HG02852 (cell line): ENCODE measurements at regions not wholly inside any gene's neighbourhood (a gene's known extent, or its start where the extent isn't known, plus 50 kb on each side); places are given as distances from the start of the nearest gene placed in this dataset.

ENCODE experiments used
- ATAC-seq: cut with Tn5 transposase; IDR thresholded peaks from one replicate; pipeline ENCODE4 v1.9.1; 2021; ENCODE audit warnings: mild to moderate bottlenecking, moderate library complexity; ENCODE audit not compliant: unreplicated experiment

- no peak for ATAC-seq
Measured at GRCh38 chr4:1512738-1513660, 106.8 kb upstream of the NKX1-1 start.

- no peak for ATAC-seq
Measured at GRCh38 chr4:1512051-1512737, 106.0 kb upstream of the NKX1-1 start.

- ATAC-seq = no peak
Measured at GRCh38 chr4:1511441-1512041, 105.3 kb upstream of the NKX1-1 start.

- no peak for ATAC-seq
Measured at GRCh38 chr4:1510931-1511330, 104.7 kb upstream of the NKX1-1 start.

- no peak for ATAC-seq
Measured at GRCh38 chr4:1509366-1509765, 103.1 kb upstream of the NKX1-1 start.

DNA sequence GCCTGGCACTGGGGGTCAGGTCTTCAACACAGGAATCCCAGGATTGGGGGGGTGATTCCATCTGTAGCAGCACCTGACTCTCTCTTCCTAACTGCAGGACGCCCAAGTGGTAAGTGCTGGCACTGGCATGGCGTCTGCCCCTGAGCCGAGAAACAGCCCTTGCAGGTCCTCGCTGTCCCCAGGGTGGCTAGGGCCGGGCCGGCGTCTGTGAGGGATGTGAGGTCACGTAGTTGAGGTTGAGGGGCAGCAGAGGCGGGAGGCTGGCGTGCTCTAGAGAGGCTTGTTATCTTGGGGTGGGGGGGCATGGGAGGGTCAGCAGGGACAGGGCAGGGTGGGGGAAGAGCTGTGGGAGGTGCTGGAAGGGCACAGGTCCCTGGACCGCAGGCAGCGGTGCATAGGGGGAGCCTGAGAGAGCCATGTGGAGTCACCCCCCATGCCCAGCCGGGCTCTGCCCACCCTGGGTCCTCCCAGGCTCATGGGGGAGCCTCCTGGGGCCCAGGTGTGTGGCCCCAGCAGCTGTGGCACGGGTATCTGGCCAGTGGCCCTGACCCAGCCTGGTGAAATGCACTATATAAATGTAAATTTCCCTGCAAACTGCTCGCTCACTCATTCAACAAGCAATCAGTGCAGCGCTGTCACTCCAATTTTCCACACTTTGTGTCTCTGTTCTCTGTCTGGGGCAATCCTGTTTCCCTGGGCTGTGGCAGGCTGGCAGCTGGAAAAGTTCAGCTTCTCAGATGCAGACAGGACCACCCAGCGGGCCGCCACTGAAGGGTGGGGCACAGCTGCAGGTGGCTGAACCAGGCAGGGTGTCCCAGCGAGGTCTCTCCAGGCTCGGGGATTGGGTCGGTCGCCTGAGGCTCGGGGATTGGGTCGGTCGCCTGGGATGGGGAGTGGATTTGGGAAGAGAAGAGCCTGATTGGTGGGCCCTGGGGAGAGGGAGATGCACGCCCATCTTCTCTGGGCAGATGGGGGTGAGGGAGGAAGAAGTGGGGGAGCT is 102.2 kb upstream of the NKX1-1 start:
- ATAC-seq = no peak

- no peak for ATAC-seq
Measured at GRCh38 chr4:1506956-1507721, 100.9 kb upstream of the NKX1-1 start.

GRCh38 chr4:1505511-1506460 is 99.5 kb upstream of the NKX1-1 start:
- no peak for ATAC-seq

GRCh38 chr4:1504595-1505500 is 98.6 kb upstream of the NKX1-1 start:
- ATAC-seq = no peak

- ATAC-seq = no peak
Measured at GRCh38 chr4:1503583-1504471, 97.6 kb upstream of the NKX1-1 start.

DNA sequence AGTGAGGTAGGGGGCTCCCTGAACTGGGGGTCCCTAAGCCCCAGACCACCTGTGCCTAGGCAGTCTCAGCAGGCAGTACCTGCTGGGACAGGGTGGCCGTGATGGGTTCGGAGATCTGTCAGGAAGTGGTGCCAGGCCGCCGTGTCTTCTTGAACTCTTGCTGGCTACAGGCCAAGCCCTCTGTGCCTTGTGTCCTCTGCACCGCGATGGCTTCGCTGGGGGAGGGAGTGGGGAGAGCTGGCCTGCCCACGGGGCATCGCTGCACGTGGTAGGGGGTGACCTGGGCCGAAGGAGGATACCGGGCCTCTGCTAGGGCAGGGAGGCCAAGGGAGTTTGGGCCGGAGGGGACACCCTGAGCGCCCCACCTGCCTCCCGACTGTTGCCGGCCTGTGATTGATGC is 96.7 kb upstream of the NKX1-1 start:
- no peak for ATAC-seq

- ATAC-seq = no peak
Measured at GRCh38 chr4:1502501-1502886, 96.3 kb upstream of the NKX1-1 start.

- no peak for ATAC-seq
Measured at GRCh38 chr4:1501754-1502500, 95.7 kb upstream of the NKX1-1 start.

- no peak for ATAC-seq
Measured at GRCh38 chr4:1500966-1501753, 94.9 kb upstream of the NKX1-1 start.
